ENCODE measurements at regions not wholly inside any gene's neighbourhood (a gene's known extent, or its start where the extent isn't known, plus 50 kb on each side); places are given as distances from the start of the nearest gene placed in this dataset.
"Not testable (repeated sequence)": the region's sequence is repeated elsewhere in the genome, so short reads cannot be mapped to it uniquely, and the experiment has no call there.

DNA sequence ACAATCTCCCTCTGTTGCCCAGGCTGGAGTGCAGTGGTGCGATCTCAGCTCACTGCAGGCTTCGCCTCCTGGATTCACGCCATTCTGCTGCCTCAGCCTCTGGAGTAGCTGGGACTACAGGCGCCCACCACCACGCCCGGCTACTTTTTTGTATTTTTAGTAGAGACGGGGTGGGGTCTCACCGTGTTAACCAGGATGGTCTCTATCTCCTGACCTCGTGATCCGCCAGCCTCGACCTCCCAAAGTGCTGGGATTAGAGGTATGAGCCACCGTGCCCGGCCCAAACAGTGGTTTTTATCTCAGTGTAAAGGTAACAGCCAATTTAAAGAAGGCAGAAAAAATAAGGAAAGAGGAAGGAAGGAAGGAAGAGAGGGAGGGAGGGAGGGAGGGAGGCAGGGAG is 288.5 kb upstream of the CDH19 start:
- not testable (repeated sequence) for DNase-seq (ENCODE audit: low read depth)

DNA sequence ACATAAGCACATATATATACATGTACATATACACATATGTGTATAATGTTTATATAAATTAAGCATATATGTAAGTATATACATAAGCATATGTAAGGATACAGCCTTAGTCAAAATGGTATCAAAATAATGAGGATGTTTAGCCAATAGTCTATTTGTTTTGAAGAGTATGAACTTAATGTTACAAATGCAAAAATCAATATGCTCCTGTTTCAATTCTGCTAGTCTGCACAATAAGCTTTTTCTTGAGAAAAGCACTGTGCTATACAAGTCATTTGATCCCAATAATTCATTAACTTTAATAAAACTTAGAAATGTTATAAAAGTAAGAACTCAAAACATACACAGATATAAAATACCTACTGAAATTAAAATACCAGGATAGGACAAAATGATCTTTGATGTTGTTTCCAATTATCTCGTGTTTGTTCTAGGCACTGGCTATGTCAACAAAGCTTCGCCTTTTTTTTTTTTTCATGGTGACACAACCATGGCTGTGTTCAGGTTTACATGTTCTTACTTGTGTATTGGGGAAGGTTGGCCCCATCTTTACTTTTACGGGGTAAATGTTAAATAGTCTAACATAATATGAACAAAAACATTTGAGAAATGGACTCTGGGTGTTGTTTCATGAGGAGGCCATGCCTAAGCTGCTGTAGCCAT is 271.1 kb upstream of the CDH19 start:
- no peak for DNase-seq (ENCODE audit: low read depth)

DNA sequence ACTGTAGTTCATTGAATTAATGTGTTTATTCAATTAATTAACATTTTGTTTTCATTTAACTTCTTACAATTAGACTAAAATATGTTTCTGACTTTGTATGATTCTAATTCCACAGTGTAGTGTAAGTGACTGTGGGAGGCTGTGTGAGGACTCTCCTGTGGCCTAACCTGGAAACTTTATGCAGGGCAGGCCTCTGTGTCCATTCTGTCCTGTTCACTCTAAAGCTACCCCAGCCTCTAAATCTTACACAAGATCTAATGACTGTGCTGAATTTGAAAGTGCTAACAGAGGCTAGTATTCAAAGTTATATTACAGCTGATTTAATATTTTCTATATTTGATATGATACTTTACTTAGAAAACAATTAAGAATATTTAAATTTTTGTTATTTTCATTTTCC is 270.5 kb upstream of the CDH19 start:
- DNase-seq (ENCODE audit: low read depth) = no peak

DNA sequence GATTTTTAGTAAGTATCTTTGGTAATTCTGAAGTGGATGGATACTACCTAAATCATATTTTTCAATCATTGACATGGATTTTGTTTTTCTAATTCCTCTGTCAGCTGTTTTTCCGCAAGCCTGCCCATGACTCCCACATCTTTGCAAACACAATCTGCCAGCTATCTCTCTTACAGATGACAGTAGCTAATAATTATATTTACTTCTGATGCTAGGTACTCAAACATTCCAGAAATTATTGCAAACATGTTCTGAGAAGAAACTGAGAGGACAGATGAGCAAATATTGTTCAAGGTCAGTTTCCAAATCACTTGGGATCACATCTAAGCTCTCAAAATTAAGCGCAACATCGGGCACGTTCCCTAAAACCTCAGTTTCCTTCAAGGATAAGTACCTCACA is 270.0 kb upstream of the CDH19 start:
- no peak for DNase-seq (ENCODE audit: low read depth)

DNA sequence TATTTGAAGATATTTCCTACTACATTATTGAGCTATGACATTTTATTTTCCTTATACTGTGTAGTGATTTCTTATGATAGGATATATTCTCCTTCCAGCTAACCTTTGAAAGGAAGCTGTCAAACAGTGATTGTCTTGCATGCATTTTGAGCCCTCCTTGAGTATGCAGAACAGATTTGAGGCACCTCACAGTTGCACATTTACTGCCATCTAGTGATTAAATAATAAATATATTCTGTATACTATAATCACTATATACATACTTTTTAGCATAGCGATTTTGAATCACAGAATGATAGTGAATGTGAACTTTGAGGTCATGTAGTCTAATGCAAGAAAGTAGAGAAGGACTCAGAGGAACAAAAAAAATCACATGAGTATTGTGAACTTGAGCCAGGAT is 268.4 kb upstream of the CDH19 start:
- peak; percentile 1 for DNase-seq (ENCODE audit: low read depth)

DNA sequence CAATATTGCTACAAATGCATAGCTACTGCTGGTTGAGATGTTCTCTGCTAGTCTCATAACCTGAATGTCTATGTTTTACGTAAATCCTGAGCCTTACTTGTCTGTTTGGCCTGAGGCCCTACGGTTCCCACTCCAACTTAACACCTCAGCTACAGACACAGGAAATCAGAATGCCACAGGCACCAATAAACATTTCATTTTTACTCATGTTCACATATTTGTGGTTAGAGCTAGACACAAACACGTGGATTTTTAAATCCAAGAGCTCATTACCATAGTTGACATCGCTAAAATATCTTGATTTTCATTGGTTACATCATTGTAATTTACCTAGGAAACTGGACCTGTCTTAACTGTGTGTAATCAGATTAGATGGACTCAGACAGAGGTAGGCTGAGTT is 263.8 kb upstream of the CDH19 start:
- no peak for DNase-seq (ENCODE audit: low read depth)

DNA sequence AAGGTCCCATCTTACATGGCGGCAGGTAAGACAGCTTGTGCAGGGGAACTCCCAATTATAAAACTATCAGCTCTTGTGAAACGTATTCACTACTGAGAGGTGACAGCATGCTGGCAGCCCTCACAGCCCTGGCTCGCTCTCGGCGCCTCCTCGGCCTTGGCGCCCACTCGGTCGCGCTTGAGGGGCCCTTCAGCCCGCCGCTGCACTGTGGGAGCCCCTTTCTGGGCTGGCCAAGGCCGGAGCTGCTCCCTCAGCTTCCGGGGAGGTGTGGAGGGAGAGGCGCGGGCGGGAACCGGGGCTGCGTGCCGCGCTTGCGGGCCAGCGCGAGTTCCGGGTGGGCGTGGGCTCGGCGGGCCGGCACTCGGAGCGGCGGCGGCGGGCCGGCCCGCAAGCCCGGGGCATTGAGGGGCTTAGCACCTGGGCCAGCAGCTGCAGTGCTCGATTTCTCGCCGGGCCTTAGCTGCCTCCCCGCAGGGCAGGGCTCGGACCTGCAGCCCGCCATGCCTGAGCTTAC is 262.6 kb upstream of the CDH19 start:
- not testable (repeated sequence) for DNase-seq (ENCODE audit: low read depth)

DNA sequence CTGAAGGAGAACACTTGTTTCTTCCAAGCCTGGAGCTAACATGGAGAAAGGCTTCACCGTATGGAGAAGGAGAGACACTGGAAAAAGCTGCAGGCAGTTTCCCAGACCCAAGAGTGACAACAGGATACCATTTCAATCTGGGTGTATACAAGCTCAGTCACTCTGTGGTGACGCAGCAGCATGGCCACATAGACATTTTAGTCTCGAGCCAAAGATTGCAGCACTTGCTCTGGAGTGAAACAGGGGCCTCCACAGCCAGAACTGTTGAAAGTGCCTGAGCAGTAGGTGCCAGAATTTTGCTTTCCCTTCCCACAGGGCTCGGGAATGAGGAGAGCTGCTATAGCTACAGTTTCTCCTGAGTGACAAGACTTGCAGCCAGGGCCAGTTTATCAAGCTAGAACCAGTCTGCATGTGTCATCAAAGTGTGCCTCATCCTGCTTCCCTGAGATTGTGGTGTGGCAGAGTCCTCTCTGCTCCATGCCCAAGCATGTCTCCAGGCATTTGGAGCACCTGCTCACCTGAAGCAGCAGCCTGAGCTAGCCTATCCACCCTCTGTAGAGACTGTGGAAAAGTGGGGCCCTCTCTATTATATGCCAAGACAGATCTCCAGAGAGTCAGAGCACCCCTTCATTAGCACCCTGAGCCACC is 234.6 kb upstream of the CDH19 start:
- DNase-seq (ENCODE audit: low read depth) = no peak

DNA sequence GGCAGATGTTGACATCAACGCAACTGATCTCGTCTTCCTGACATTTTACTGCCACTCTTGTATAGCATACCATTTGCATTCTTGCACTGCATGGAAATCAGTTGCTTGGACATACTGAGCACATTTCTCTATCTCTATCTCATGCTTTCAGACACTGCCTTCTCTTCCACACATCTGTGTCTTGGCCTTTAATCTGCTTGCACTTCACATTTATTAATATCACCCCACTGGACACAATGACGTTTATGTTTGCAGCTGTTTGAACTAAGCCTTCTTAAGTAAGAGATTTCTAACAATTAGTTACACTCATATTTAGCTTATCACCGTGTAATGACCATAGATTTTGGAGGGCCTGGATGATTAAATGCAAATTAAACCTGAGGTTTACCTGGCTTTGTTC is 229.8 kb upstream of the CDH19 start:
- no peak for DNase-seq (ENCODE audit: low read depth)

DNA sequence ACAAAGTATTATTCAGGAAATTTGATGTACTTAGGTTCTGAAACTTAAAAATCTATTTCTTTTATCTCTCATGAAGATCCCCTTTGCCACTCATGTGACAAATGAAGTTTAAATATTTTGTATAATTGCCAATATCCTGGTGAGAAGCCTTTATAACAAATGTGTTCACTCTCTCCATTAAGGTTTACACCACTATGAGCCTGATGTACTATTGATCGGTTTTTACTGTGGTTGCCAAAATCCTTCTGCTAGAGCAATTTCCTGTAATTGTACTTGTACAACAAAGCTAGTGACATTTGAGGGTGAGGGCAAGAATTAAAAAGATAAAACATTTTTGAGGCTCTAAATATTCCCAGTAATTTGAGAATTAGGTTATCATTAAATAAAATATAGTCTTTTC is 222.3 kb upstream of the CDH19 start:
- no peak for DNase-seq (ENCODE audit: low read depth)

DNA sequence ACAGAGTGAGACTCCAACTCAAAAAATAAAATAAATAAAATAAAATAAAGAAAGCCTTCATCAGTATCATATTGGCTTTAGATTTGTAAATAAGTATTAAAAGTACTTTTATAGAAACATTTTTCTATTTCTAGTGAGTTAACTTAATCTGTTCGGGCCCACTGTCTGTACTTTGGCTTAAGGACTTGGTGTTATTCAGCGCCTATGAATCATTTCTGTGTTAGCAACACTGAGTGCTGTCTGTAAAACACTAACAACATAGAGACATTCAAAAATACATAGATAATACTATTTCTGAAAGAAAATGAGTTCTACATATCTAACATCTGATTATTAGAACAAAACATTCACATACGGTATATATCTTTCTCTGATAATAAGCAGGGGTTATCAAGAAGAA is 221.5 kb upstream of the CDH19 start:
- DNase-seq (ENCODE audit: low read depth) = no peak

DNA sequence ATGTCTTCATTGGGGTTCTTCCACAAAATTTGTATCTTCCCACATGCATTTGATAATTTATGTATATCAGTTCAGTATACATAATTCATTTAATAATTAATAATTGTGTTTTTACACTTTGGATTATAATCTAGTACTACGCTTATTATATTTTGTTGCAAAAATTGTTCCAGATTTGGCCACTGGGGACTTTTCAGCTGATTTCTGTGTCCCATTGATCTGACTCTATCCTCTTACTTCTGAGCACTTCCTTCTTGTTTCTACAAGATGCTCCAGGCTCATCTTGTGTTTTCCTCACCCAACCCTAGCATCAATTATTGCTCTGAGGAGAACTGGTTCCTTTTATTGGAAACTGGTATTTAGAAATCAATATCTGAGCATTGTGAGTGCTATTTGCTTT is 215.3 kb upstream of the CDH19 start:
- no peak for DNase-seq (ENCODE audit: low read depth)

DNA sequence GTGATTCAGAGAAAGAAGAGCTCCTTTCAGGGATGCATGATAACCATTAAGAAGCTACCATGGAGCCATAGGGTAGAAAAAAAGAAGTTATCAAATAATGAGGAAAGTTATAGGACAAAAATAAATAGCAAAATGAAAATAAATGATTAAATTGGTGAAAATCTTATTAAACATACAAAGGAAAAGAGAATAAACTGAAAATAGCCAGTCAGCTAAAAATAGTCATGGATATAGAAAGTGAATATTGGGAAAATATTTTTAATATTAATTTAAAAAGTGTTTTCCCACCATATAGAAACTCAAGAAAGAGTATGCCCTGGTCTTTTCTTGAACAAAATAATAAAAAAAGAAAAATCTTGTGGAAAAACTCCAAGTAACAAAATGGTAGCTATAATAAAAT is 209.2 kb upstream of the CDH19 start:
- no peak for DNase-seq (ENCODE audit: low read depth)

DNA sequence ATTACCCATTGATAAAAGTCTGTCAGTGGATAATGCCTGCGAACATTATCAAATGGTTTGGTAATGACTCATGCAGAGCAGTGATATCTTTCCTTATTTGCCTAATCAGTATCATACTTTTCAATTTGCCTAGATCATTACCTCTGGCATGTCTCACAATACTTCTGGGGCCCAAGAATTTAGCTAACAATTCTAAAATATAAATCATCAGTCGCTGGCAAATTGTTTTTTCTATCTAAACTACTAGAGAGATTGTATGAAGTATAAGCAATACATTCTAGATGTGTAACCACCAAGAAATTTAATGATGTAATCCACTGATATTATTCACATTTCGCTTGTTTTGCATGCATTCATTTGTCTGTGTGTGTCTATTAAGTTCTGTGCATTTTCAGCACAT is 191.2 kb upstream of the CDH19 start:
- DNase-seq (ENCODE audit: low read depth) = no peak

DNA sequence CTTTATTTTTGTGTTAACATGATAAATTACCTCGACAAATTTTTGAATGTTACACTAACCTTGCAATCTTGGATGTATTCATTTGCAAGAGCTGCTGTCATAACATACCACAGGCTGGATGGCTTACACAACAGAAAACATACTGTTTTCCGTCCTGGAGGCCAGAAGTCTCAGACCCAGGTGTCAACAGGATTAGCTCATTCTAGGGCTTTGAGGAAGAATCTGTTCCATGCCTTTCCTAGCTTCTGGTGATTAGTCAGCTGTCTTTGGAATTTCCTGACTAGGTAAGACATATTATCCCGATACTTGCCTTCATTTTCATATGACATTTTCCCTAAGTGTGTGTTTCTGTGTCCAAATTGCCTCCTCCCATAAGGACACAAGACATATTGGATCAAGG is 188.6 kb upstream of the CDH19 start:
- no peak for DNase-seq (ENCODE audit: low read depth)

DNA sequence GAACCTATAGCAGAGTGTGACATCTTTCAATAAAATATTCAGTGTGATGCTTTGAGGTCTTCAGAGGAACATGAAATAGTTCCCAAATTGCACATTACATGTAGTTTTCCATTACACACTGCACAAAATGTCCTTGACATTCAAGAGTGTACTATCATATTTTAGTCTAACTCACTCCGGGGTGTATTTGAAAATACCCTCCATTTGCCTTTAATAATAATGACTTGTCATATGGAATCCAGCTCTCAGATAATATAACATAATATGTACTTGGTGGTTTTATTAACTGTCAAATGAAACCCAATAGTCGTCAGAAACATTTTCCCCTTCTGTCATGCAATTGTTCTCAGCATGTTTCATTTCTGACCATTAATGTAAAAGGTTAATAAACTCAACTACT is 176.7 kb upstream of the CDH19 start:
- no peak for DNase-seq (ENCODE audit: low read depth)

DNA sequence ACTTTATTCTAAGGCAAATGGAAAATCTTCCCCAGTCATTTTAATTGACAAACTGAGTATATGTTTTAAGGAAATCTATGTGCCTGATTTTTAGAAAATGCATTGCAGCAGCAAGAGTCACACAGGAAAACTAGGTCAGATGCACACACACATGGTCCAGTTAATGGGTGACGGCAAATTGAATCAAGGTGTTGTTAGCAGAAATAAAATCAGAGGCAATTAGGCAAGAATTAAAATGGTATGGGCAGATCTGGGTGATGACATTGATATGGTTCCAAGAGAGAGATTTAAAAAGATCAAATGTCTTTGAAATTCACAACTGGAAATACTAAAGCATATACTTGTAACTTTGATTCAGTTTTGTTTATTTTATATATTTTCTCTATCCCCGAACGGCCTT is 174.2 kb upstream of the CDH19 start:
- DNase-seq (ENCODE audit: low read depth) = no peak

DNA sequence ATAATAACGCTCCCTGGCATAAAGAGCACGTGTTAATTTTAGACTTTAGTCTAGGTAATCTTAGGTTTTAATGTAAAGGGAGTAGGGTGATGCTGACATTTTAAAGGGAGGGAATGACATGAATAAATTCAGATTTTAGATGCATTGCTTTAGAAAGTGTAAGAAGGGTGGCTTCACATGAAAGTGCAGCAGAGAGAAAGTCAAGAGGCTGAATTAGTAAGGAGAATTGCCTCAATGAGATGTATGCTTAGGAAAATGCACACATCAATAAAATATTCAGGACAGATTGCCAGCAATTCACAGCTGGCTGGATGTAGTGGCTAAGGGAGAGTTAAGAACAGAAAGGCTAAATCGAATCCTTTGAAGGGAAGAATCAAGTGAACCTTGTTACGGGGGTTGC is 165.5 kb upstream of the CDH19 start:
- DNase-seq (ENCODE audit: low read depth) = no peak

DNA sequence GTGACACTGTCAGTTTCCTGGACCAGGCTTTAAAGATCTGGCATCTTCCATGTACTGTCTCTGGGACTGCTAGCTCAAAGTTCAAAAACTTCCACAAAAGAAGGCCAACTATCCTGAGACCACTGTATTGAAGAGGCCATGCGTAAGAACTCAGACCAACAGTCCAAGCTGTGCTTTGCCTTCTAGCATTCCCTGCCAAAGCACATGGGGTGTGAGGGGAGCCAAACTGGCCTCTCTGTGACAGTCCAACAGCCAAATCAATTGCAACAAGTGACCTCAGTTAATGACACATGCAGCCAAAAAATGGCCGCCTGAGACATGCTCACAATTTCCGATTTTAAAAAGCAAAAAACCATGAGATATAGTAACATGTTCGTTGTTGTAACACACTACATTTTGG is 160.3 kb upstream of the CDH19 start:
- DNase-seq (ENCODE audit: low read depth) = no peak

DNA sequence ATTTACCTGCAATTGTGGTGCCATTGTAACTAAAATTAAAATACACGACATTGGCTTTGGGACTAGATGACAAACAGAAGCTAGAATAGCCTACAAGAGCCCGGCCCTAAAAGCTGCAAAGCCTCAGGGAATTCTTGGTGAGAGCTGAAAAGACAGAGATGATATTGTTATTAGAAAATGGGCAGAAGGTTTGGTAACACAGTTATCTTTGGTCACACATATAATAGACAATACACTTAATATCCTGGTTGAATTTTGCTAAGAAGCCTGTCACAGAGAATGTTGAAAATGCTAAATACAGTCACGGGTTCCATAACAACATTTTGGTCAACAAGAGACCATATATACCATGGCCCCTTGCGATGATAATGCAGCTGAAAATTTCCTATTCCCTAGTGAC is 157.3 kb upstream of the CDH19 start:
- DNase-seq (ENCODE audit: low read depth) = no peak

DNA sequence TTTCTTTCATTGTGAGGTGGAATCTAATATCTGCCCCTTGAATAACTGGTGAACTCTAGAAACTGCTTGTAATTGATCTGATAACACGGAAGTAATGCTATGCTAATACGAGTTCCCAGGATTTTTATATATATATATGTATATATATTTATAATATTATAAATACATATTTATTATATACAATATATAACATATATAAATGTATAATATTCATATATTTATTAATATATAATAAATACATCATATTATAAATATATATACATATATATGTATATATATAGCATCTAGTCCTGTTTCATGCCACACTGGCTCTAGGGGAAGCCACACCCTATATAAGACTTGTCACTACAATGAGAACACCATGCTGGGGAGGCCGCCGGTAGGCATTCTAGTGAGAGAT is 156.7 kb upstream of the CDH19 start:
- no peak for DNase-seq (ENCODE audit: low read depth)

DNA sequence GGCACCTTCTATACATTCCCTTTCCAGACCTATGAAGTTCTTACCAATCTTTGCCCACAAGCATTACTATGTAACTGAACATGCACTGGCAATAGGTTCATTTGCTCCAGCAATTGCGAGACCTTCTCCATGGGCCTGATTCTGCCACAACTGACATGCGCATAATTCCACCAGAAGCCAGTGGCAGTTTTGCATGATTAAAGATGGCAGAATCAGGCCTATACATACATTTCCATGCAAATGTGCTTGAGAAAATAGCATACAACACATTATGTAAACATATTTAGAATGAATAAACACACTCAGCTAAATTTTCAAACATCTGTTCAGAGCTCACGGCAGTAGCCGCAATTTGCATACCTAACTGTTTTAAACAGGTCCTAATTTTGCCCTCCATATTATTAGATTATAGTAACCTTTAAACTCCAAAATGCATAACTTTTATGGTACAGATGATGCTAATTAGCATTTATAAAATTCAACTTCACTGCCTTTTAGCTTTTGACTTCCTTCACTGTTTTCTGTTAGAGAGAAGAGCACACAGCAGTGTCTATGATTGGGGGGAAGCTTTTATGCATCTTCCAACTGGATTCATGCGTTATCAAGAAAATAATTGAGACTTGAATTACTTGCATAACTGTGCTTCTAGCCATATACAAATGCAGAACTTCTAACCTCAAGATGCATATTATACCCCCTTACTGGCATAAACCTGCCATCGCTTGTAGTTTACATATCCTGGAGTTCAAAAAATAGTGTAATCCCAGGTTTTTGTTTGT is 155.3 kb upstream of the CDH19 start:
- no peak for DNase-seq (ENCODE audit: low read depth)

DNA sequence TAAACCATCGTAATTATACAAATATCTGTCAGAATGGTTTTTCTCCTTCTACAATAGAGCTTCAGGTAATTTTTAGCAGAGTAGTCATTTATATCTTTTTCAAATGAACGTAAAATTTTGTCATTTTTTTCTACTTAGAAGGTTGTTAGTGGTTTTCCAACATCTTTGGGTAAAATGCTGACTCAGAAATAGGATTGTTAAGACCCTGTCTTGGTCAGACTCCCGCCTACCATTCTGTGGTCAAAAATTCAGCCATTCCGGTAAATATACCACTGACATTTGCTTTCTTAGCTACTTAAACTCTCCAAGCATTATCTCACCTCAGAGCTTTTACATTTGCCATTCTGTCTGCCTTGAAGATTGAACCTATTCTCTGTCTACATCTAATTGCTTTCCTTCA is 154.1 kb upstream of the CDH19 start:
- no peak for DNase-seq (ENCODE audit: low read depth)
